Ovary (tissue), 3 donors: ENCODE measurements at regions not wholly inside any gene's neighbourhood (a gene's known extent, or its start where the extent isn't known, plus 50 kb on each side); places are given as distances from the start of the nearest gene placed in this dataset.

Experiments
- POLR2A ChIP-seq: fragments of 450-650 bp; IDR thresholded peaks from one replicate; pipeline ENCODE4 v1.6.1; 2017; ENCODE audit warnings: antibody characterized with exemption, mild to moderate bottlenecking, moderate library complexity
- TF ChIP-seq, protein P1 (sequence below), 3 donors: fragments of 450-650 bp in 2 of 3; fragments of 200-600 bp in 1 of 3; IDR thresholded peaks; one replicate each; pipeline versions ENCODE4 v1.5.1 to v1.8.0; 2016 to 2022; ENCODE audit warnings: antibody characterized with exemption in 3 of 3, mild to moderate bottlenecking in 1 of 3
- donor health status: DM: no; HTN: no; CAD: no.

DNA sequence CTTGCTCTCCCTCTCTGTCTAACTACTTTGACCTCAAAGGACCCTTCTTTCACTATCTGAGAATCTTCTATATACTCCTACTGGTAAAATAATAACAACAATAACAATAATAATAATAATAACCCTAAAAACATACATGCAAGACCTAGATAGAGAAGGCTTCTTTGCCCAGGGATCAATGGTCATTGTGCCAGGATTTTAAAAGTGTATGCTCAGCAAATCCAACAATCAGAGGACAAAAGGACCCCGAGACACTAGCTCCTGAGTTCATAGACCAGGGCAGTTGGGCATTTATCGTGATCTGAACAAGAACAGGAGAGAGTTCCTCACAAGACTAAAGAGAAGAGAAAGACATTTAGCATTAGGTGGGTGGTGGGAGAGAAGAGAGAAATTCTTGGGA is 358.5 kb downstream of the DAD1 start:
- TF ChIP-seq, protein P1, sequence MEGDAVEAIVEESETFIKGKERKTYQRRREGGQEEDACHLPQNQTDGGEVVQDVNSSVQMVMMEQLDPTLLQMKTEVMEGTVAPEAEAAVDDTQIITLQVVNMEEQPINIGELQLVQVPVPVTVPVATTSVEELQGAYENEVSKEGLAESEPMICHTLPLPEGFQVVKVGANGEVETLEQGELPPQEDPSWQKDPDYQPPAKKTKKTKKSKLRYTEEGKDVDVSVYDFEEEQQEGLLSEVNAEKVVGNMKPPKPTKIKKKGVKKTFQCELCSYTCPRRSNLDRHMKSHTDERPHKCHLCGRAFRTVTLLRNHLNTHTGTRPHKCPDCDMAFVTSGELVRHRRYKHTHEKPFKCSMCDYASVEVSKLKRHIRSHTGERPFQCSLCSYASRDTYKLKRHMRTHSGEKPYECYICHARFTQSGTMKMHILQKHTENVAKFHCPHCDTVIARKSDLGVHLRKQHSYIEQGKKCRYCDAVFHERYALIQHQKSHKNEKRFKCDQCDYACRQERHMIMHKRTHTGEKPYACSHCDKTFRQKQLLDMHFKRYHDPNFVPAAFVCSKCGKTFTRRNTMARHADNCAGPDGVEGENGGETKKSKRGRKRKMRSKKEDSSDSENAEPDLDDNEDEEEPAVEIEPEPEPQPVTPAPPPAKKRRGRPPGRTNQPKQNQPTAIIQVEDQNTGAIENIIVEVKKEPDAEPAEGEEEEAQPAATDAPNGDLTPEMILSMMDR (IDR thresholded peaks at IDR 0.05): no peak
- no peak for TF ChIP-seq POLR2A
